ENCODE measurements at regions not wholly inside any gene's neighbourhood (a gene's known extent, or its start where the extent isn't known, plus 50 kb on each side); places are given as distances from the start of the nearest gene placed in this dataset.

DNA sequence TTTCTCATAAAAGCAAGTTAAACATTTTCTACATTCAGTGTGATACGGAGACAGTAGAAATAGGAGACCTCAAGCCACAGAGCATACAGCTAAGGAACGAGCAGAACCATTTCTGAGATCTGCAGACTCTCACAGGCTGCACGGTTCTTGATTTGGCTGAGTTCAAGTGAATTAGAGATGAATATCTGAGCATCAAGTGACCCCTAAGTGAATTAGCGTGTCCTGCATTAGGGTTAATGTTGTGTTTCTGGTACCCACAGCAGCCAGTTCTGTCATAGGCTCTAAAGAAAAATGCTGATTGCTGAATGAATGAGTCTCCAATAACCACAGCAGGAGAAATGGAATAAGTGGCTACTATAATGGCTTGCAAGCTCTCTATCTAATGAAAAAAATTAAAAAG, 265.9 kb upstream of the SYT4 start:
- no peak for TF ChIP-seq CTCF (IDR thresholded peaks at IDR 0.05; ENCODE audit: insufficient read depth, low read length, poor library complexity, severe bottlenecking)
- no peak for TF ChIP-seq EZH2phosphoT487 (conservative IDR thresholded peaks at IDR 0.05; ENCODE audit: low read length)
- no peak overlapping the region for H3K4me2 ChIP-seq (ENCODE audit: low read depth, low read length, poor library complexity, severe bottlenecking)
- H3K4me3 ChIP-seq (ENCODE audit: insufficient read depth, low read length, poor library complexity, severe bottlenecking), result no peak overlapping the region
- H3K9ac ChIP-seq (ENCODE audit: low read length), result no peak overlapping the region
- no peaks in the 10 kb centered on the region for H4K20me1 ChIP-seq (ENCODE audit: low read depth, low read length)
- no peaks in the 10 kb centered on the region for H3K36me3 ChIP-seq (ENCODE audit: low read length)
- H3K27me3 ChIP-seq (ENCODE audit: low read length), result no peaks in the 10 kb centered on the region
- no peaks in the 10 kb centered on the region for H3K79me2 ChIP-seq (ENCODE audit: insufficient read depth, low read length)
- no peaks in the 10 kb centered on the region for H3F3A ChIP-seq (ENCODE audit: insufficient read depth)
- no peaks in the 10 kb centered on the region for H3K9me3 ChIP-seq (ENCODE audit: insufficient read depth, low read length)
- no peaks in the 10 kb centered on the region; the same call in 1 of the 2 replicates for H3K9me2 ChIP-seq (replicated peaks; ENCODE audit: insufficient read depth, low read length)
- no peak overlapping the region for H2AFZ ChIP-seq (ENCODE audit: low read depth, low read length, severe bottlenecking)
- H3K27ac ChIP-seq (ENCODE audit: low read depth, low read length), result no peak overlapping the region

GRCh38 chr18:43547456-43547855, 270.2 kb upstream of the SYT4 start:
- TF ChIP-seq CTCF (IDR thresholded peaks at IDR 0.05; ENCODE audit: insufficient read depth, low read length, poor library complexity, severe bottlenecking) (no peak), EZH2phosphoT487 (conservative IDR thresholded peaks at IDR 0.05; ENCODE audit: low read length) (no peak)
- no peak overlapping the region for H2AFZ ChIP-seq (ENCODE audit: low read depth, low read length, severe bottlenecking)
- no peaks in the 10 kb centered on the region for H4K20me1 ChIP-seq (ENCODE audit: low read depth, low read length)
- H3F3A ChIP-seq (ENCODE audit: insufficient read depth), result no peaks in the 10 kb centered on the region
- H3K9ac ChIP-seq (ENCODE audit: low read length), result no peak overlapping the region
- H3K9me2 ChIP-seq (replicated peaks; ENCODE audit: insufficient read depth, low read length), result no peaks in the 10 kb centered on the region
- no peaks in the 10 kb centered on the region for H3K79me2 ChIP-seq (ENCODE audit: insufficient read depth, low read length)
- no peaks in the 10 kb centered on the region for H3K27me3 ChIP-seq (ENCODE audit: low read length)
- H3K36me3 ChIP-seq (ENCODE audit: low read length), result no peaks in the 10 kb centered on the region
- no peak overlapping the region for H3K27ac ChIP-seq (ENCODE audit: low read depth, low read length)
- H3K4me3 ChIP-seq (ENCODE audit: insufficient read depth, low read length, poor library complexity, severe bottlenecking), result no peak overlapping the region
- H3K9me3 ChIP-seq (ENCODE audit: insufficient read depth, low read length), result no peaks in the 10 kb centered on the region
- no peak overlapping the region for H3K4me2 ChIP-seq (ENCODE audit: low read depth, low read length, poor library complexity, severe bottlenecking)

GRCh38 chr18:43559507-43559906, 282.2 kb upstream of the SYT4 start:
- no peaks in the 10 kb centered on the region for H3K79me2 ChIP-seq (ENCODE audit: insufficient read depth, low read length)
- no peak overlapping the region for H3K9ac ChIP-seq (ENCODE audit: low read length)
- TF ChIP-seq EZH2phosphoT487 (conservative IDR thresholded peaks at IDR 0.05; ENCODE audit: low read length) (no peak), CTCF (IDR thresholded peaks at IDR 0.05; ENCODE audit: insufficient read depth, low read length, poor library complexity, severe bottlenecking) (no peak)
- no peak overlapping the region for H2AFZ ChIP-seq (ENCODE audit: low read depth, low read length, severe bottlenecking)
- no peaks in the 10 kb centered on the region for H4K20me1 ChIP-seq (ENCODE audit: low read depth, low read length)
- H3K4me3 ChIP-seq (ENCODE audit: insufficient read depth, low read length, poor library complexity, severe bottlenecking), result no peak overlapping the region
- H3K27ac ChIP-seq (ENCODE audit: low read depth, low read length), result no peak overlapping the region
- H3K9me2 ChIP-seq (replicated peaks; ENCODE audit: insufficient read depth, low read length), result no peaks in the 10 kb centered on the region; the same call in 1 of the 2 replicates
- H3K4me2 ChIP-seq (ENCODE audit: low read depth, low read length, poor library complexity, severe bottlenecking), result no peak overlapping the region
- no peaks in the 10 kb centered on the region for H3K27me3 ChIP-seq (ENCODE audit: low read length)
- H3K9me3 ChIP-seq (ENCODE audit: insufficient read depth, low read length), result peaks cover 15% of the 10 kb centered on the region; the same call in 1 of the 2 replicates
- H3F3A ChIP-seq (ENCODE audit: insufficient read depth), result no peaks in the 10 kb centered on the region
- H3K36me3 ChIP-seq (ENCODE audit: low read length), result no peaks in the 10 kb centered on the region

All from SU-DHL-6 (cell line).